Loucy (cell line): ENCODE measurements at regions not wholly inside any gene's neighbourhood (a gene's known extent, or its start where the extent isn't known, plus 50 kb on each side); places are given as distances from the start of the nearest gene placed in this dataset.

Experiments used
- EZH2phosphoT487 ChIP-seq: fragments of 200-600 bp; IDR thresholded peaks from 2 replicates; pipeline ENCODE4 v1.6.1; 2018; ENCODE audit warnings: antibody characterized with exemption, mild to moderate bottlenecking, moderate library complexity, borderline replicate concordance
- TF ChIP-seq, protein P1 (sequence below): fragments of 200-600 bp; sonication (generic); conservative IDR thresholded peaks from 2 replicates; pipeline ENCODE4 v1.5.1; 2014; ENCODE audit warnings: mild to moderate bottlenecking, antibody characterized with exemption, low read length

DNA sequence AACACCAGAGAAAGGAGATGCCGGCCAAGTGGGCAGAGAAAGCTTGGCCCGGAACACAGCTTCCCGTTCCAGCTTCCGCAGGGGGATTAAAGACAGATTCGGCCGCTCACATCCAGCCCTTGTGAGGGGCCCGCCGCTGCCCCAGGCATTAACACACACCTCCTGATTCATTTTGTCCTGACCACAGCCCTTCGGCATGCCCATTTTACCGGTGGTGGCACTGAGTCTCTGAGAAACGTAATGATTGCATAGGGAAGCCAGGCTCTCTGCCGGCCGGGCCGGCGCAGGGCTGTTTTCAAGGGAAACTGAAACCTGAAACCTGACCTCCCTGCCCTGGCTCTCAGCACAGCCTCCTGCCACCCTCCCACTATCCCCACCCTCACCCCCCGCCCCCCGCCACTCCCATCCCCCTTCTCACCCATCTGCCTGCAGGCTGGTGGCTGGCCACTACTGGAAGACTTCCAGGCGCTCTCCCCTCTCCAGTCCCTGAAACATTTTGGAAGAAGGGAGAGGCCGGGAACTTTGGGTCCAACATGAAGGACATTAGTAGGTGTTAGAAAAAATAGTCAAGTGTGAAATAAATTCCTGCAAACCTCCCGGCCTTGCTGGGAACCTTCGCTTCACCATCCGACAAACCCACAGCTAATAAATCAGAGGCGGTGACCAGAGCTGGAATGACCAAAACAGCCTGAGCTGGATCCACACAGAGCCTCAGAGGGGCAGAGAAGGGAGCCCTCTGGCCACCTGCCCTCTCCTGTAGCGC is 83.5 kb upstream of the CUX1 start:
- TF ChIP-seq, protein P1, sequence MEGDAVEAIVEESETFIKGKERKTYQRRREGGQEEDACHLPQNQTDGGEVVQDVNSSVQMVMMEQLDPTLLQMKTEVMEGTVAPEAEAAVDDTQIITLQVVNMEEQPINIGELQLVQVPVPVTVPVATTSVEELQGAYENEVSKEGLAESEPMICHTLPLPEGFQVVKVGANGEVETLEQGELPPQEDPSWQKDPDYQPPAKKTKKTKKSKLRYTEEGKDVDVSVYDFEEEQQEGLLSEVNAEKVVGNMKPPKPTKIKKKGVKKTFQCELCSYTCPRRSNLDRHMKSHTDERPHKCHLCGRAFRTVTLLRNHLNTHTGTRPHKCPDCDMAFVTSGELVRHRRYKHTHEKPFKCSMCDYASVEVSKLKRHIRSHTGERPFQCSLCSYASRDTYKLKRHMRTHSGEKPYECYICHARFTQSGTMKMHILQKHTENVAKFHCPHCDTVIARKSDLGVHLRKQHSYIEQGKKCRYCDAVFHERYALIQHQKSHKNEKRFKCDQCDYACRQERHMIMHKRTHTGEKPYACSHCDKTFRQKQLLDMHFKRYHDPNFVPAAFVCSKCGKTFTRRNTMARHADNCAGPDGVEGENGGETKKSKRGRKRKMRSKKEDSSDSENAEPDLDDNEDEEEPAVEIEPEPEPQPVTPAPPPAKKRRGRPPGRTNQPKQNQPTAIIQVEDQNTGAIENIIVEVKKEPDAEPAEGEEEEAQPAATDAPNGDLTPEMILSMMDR = no peak
- TF ChIP-seq EZH2phosphoT487 = no peak
